GM12865 (cell line): ENCODE measurements at regions not wholly inside any gene's neighbourhood (a gene's known extent, or its start where the extent isn't known, plus 50 kb on each side); places are given as distances from the start of the nearest gene placed in this dataset.

Experiments used
- DNase-seq: peaks from one replicate; pipeline ENCODE4 v3.0.0; 2010; ENCODE audit warnings: low read depth
- H3K4me3 ChIP-seq: 2 replicates; pipeline ENCODE4 v1.5.1; 2011; ENCODE audit warnings: mild to moderate bottlenecking, low read depth, low read length, control low read depth
- TF ChIP-seq, protein P1 (sequence below): IDR thresholded peaks from 2 replicates; pipeline ENCODE4 v1.5.1; 2011; ENCODE audit warnings: low read length, control low read depth, low read depth, inconsistent platforms; ENCODE audit not compliant: insufficient read depth; ENCODE audit errors: missing control alignments

DNA sequence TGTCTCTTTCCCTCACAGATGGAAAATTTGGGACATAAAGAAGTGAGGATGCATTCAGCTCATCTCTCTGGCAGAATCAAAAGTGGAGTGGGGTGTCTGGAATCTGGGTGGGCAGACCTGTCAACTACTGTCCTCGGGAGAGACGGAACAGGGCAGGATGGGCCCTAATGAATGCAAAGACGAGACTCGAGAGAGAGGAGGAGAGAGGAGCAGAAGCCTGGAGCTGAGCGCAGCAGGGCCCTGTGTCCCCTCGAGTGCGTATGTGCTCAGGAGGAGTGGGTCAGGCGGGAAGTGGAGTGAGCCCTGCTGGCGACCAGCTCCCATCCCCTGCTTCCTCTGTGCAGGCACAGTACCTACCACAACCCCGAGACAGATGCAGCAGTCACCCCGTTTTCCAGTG lies 78.9 kb downstream of the TEX29 start:
- no peak overlapping the region for H3K4me3 ChIP-seq
- no peak for DNase-seq
- TF ChIP-seq, protein P1, sequence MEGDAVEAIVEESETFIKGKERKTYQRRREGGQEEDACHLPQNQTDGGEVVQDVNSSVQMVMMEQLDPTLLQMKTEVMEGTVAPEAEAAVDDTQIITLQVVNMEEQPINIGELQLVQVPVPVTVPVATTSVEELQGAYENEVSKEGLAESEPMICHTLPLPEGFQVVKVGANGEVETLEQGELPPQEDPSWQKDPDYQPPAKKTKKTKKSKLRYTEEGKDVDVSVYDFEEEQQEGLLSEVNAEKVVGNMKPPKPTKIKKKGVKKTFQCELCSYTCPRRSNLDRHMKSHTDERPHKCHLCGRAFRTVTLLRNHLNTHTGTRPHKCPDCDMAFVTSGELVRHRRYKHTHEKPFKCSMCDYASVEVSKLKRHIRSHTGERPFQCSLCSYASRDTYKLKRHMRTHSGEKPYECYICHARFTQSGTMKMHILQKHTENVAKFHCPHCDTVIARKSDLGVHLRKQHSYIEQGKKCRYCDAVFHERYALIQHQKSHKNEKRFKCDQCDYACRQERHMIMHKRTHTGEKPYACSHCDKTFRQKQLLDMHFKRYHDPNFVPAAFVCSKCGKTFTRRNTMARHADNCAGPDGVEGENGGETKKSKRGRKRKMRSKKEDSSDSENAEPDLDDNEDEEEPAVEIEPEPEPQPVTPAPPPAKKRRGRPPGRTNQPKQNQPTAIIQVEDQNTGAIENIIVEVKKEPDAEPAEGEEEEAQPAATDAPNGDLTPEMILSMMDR: no peak

DNA sequence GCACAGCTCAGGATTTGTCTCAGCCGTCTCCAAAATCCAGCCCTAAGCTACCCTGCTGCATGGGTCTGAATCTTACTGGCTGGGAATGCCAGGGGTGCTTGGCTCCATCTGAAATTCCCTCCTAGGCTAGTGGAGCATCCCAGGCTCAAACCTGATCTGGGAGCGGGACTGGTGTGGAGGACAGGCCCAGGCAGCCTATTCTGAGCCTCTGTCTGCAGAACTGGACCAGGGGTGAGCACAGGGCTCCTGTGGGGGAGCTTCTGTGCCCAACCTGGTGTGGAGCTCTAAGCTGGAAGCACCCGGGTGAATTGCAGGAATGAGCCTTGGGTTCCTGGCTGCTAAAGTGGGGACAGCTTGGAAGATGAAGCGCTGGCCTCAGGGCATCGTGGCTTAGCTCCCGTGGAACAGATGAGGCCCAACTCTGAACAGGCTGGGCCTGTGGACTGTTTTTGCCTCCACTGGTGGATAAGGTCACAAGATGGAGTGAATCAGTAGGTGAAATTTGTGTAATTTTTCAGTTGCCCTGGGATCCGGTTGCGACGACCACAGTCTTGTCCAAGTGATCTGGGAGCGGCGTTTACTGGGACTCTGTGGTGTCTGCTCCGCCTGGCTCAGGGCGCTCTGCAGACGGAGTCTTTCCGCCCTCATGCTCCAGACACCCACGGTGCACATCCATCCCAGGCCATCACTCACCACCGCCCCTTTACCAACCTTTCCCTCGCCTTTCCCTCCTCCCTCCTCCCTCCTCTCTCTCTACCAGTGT lies 79.5 kb downstream of the TEX29 start:
- TF ChIP-seq, protein P1: no peak
- no peak overlapping the region for H3K4me3 ChIP-seq
- no peak for DNase-seq

DNA sequence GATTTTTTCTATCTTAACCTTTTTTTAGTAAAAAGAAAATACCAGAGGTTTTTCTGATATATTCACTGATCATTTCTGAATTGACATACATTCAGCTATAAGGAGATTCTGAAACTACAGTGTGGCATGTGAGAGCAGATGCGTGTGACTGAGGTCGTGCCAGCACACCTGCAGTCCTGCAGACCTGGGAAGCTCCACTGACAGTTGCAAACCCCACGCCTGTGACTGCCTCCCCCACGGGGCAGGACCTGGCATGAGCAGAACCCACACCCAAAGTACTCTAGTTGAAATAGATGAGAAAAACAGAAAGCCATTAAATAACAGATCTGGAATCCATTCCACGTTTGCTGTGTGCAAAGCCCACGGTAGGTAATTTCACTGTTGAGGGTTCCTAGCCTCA lies 80.7 kb downstream of the TEX29 start:
- no peak overlapping the region for H3K4me3 ChIP-seq
- DNase-seq: no peak
- TF ChIP-seq, protein P1: no peak

DNA sequence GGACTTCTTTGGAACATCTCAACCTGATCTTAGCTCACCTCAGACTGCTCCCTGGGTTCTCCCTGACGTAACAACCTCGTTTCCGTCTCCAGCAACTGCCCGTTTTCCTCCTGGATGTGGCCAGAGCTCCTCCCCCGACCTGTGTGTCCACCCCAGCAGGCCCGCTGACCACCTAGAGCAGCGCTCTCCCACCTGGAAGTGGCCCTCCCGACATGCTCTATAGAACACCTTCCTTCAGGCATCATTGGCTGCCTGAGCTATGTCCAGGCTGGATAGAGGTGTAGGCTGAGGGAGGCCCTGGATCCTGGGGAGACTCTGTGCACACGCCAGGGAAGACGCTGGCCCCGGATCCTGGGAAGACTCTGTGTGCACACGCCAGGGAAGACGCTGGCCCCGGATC lies 81.3 kb downstream of the TEX29 start:
- TF ChIP-seq, protein P1: no peak
- no peak overlapping the region for H3K4me3 ChIP-seq
- no peak for DNase-seq

DNA sequence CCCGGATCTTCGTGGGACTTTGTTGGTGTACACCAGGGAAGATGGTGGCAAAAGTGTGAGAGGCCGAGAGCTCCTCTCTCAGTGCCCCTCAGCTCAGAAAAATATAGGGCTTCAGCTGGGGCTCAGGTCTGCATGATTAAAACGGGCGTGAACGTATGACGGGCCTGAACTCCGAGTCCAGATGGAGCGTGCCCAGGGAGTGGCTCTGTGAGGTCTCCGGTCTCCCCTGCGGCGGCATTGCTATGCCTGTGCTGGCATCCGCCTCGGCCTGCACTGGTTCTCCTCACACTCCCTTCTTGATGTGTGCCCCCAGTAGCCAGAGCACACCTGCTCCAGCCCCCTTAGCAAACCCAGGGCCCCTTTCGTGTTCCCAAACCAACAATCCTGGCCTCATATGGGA lies 82.0 kb downstream of the TEX29 start:
- TF ChIP-seq, protein P1: no peak
- no peak for DNase-seq
- H3K4me3 ChIP-seq: no peak overlapping the region

DNA sequence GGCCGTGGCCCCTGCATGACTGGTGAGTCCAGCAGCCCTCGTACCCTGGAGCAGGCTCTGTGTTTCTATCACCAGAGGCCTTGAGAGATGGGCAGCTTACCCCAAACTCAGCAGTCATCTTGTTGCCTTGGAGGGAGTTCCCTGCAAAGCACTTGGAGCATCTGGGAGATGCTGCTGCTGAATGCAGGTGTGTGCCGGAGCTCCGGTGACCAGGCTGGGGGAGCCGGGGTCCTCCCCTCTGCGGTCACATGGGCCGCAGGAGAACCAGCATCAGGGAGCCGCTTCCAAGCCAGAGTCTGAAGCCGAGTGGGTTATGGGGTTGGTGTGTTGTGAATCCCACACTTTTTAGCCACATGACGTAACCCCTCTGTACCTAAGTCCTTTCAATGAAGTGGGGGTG lies 82.8 kb downstream of the TEX29 start:
- no peak overlapping the region for H3K4me3 ChIP-seq
- TF ChIP-seq, protein P1: no peak
- DNase-seq: no peak

DNA sequence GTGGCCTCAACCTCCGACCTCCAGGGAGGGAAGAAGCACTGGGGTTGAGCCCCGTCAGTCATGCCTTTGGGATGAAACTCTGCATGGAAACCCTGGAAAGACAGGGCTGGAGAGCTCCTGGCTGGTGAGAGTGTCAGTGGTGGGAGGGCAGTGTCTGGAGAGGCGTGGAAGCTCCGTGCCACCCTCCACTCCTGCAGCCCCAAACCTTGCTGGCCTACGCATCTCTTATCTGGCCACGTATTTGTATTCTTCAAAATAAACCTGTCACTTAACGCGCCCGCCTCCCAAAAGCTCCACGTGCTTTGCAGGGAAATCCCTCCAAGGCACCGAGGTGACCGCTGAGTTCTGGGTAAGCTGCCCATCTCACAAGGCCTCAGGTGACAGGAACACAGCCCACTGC lies 84.3 kb downstream of the TEX29 start:
- no peak overlapping the region for H3K4me3 ChIP-seq
- TF ChIP-seq, protein P1: no peak
- DNase-seq: no peak
